A549 (cell line): ENCODE measurements at regions not wholly inside any gene's neighbourhood (a gene's known extent, or its start where the extent isn't known, plus 50 kb on each side); places are given as distances from the start of the nearest gene placed in this dataset.

Experiments used
- ATAC-seq, 2 experiments: fragments of 200-7000 bp in 1 of 2; fragments of >200 bp in 1 of 2; cut with Nextera tagmentation in 1 of 2; cut with Tn5 transposase in 1 of 2; 3 replicates each; pipeline versions ENCODE4 v1.8.0 to v1.9.1; 2018 to 2020; ENCODE audit warnings: mild to moderate bottlenecking in 1 of 2, moderate library complexity in 1 of 2
- CTCF ChIA-PET: fragments of 300-600 bp; sonication (Branson Sonifier 250); formaldehyde crosslinking; extraction: SDS; loops from one replicate; lab custom pipeline; 2021; ENCODE audit warnings: antibody characterized with exemption, inconsistent platforms; lab: Yijun Ruan, JAX
- POLR2A ChIA-PET: fragments of 350-600 bp; formaldehyde crosslinking; extraction: SDS; loops from one replicate; lab custom pipeline; 2021; ENCODE audit warnings: antibody characterized with exemption, inconsistent platforms; lab: Yijun Ruan, JAX
- DNase-seq, 2 experiments: peaks; one replicate each; pipeline versions ENCODE4 v3.0.0 to v3.0.0-alpha.2; 2011 to 2016; ENCODE audit warnings: low read depth in 1 of 2, low spot score in 1 of 2
- FAIRE-seq: peaks from 2 replicates; lab custom pipeline; 2011; peaks lifted over from hg19 to GRCh38; lab: Jason Lieb, UNC
- H3K27ac ChIP-seq, 2 experiments: fragments of >200 bp; sonication (Bioruptor Twin); formaldehyde crosslinking; 3 replicates each; pipeline ENCODE4 v1.5.1; 2016 to 2017
- H3K4me1 ChIP-seq: fragments of >200 bp; sonication (Bioruptor Twin); formaldehyde crosslinking; 3 replicates; pipeline ENCODE4 v1.6.1; 2016
- H3K4me2 ChIP-seq: fragments of >200 bp; sonication (Bioruptor Twin); formaldehyde crosslinking; 3 replicates; pipeline ENCODE4 v1.6.1; 2016
- H3K4me3 ChIP-seq: fragments of >200 bp; sonication (Bioruptor Twin); formaldehyde crosslinking; 3 replicates; pipeline ENCODE4 v1.5.1; 2016
- H3K9me3 ChIP-seq: fragments of >200 bp; sonication (Bioruptor Twin); formaldehyde crosslinking; 3 replicates; pipeline ENCODE4 v1.6.1; 2016
- ATOH8 ChIP-seq: fragments of 250-450 bp; sonication (Bioruptor Pico); IDR thresholded peaks from 2 replicates; pipeline ENCODE4 v1.5.0; 2020; ENCODE audit warnings: low read depth, mild to moderate bottlenecking, moderate library complexity
- BHLHE40 ChIP-seq: IDR thresholded peaks from 2 replicates; pipeline ENCODE4 v1.6.1; 2012; ENCODE audit warnings: low read depth, low read length, inconsistent platforms
- CBX2 ChIP-seq: fragments of 200-600 bp; sonication (generic); IDR thresholded peaks from 2 replicates; pipeline ENCODE4 v1.6.1; 2016; ENCODE audit warnings: low read depth, mild to moderate bottlenecking, borderline replicate concordance
- CEBPB ChIP-seq, 2 experiments: fragments of >200 bp in 1 of 2; sonication (Bioruptor Twin) in 1 of 2; formaldehyde crosslinking in 1 of 2; IDR thresholded peaks; 2 replicates each; pipeline ENCODE4 v1.6.1; 2012 to 2016
- CHD2 ChIP-seq: fragments of 150-350 bp; IDR thresholded peaks from 2 replicates; pipeline ENCODE4 v1.6.1; 2014; ENCODE audit warnings: low read length; ENCODE audit not compliant: partially characterized antibody
- CTCF ChIP-seq: fragments of >200 bp; sonication (Bioruptor Twin); formaldehyde crosslinking; IDR thresholded peaks from 3 replicates; pipeline ENCODE4 v1.5.1; 2016
- E2F6 ChIP-seq: IDR thresholded peaks from 2 replicates; pipeline ENCODE4 v1.6.1; 2012; ENCODE audit warnings: low read depth, borderline replicate concordance
- FOSL2 ChIP-seq, 2 experiments: fragments of 450-650 bp in 1 of 2; fragments of >200 bp in 1 of 2; sonication (Bioruptor Twin) in 1 of 2; formaldehyde crosslinking; IDR thresholded peaks; 2 replicates each; pipeline versions ENCODE4 v1.5.0 to v1.6.1; 2016 to 2020; ENCODE audit warnings: mild to moderate bottlenecking in 1 of 2, moderate library complexity in 1 of 2
- FOXS1 ChIP-seq: fragments of 250-450 bp; sonication (Bioruptor Pico); IDR thresholded peaks from 2 replicates; pipeline ENCODE4 v1.5.0; 2020; ENCODE audit warnings: mild to moderate bottlenecking, moderate library complexity
- HDAC2 ChIP-seq: fragments of 200-600 bp; sonication (generic); IDR thresholded peaks from 2 replicates; pipeline ENCODE4 v1.6.1; 2016
- HEYL ChIP-seq: fragments of 250-450 bp; sonication (Bioruptor Pico); IDR thresholded peaks from 2 replicates; pipeline ENCODE4 v1.8.0; 2021; ENCODE audit warnings: mild to moderate bottlenecking, moderate library complexity
- HMGXB4 ChIP-seq: fragments of 250-450 bp; sonication (Bioruptor Pico); IDR thresholded peaks from 2 replicates; pipeline ENCODE4 v1.5.0; 2021; ENCODE audit warnings: mild to moderate bottlenecking, moderate library complexity, borderline replicate concordance
- HOXB13 ChIP-seq: fragments of 250-450 bp; sonication (Bioruptor Pico); IDR thresholded peaks from 2 replicates; pipeline ENCODE4 v1.5.0; 2020; ENCODE audit warnings: low read depth, mild to moderate bottlenecking, moderate library complexity
- JUNB ChIP-seq: fragments of >200 bp; sonication (Bioruptor Twin); formaldehyde crosslinking; IDR thresholded peaks from 2 replicates; pipeline ENCODE4 v1.6.1; 2016
- KDM1A ChIP-seq: fragments of 200-600 bp; sonication (generic); IDR thresholded peaks from 2 replicates; pipeline ENCODE4 v1.6.1; 2016; ENCODE audit warnings: low read depth, mild to moderate bottlenecking
- KDM5A ChIP-seq: fragments of 200-600 bp; sonication (generic); IDR thresholded peaks from 2 replicates; pipeline ENCODE4 v1.6.1; 2016; ENCODE audit warnings: antibody characterized with exemption, mild to moderate bottlenecking
- MAX ChIP-seq: IDR thresholded peaks from 2 replicates; pipeline ENCODE4 v1.6.1; 2012
- NR3C1 ChIP-seq: fragments of >200 bp; sonication (Bioruptor Twin); formaldehyde crosslinking; IDR thresholded peaks from 3 replicates; pipeline ENCODE4 v1.6.1; 2017
- PHF8 ChIP-seq: fragments of 200-600 bp; sonication (generic); IDR thresholded peaks from 2 replicates; pipeline ENCODE4 v1.6.1; 2016; ENCODE audit warnings: low read depth, mild to moderate bottlenecking, antibody characterized with exemption, moderate library complexity, borderline replicate concordance
- POLR2AphosphoS2 ChIP-seq: conservative IDR thresholded peaks from 2 replicates; pipeline ENCODE4 v1.6.1; 2012; ENCODE audit warnings: low read length, improper control_type of control experiment, inconsistent platforms
- RAD21 ChIP-seq, 2 experiments: fragments of >200 bp in 1 of 2; sonication (Bioruptor Twin) in 1 of 2; formaldehyde crosslinking in 1 of 2; IDR thresholded peaks in 1 of 2; conservative IDR thresholded peaks in 1 of 2; 2 replicates in 1 of 2; 3 replicates in 1 of 2; pipeline ENCODE4 v1.6.1; 2012 to 2018; ENCODE audit warnings: inconsistent platforms in 1 of 2
- RARB ChIP-seq: fragments of 250-450 bp; sonication (Bioruptor Pico); IDR thresholded peaks from 2 replicates; pipeline ENCODE4 v1.8.0; 2021; ENCODE audit warnings: mild to moderate bottlenecking, moderate library complexity
- RCOR1 ChIP-seq: fragments of 150-350 bp; IDR thresholded peaks from 2 replicates; pipeline ENCODE4 v1.6.1; 2014; ENCODE audit warnings: antibody characterized with exemption, low read length, low read depth
- SMC3 ChIP-seq: fragments of >200 bp; sonication (Bioruptor Twin); formaldehyde crosslinking; IDR thresholded peaks from 3 replicates; pipeline ENCODE4 v1.6.1; 2018; ENCODE audit warnings: inconsistent platforms
- ZC3H11A ChIP-seq: fragments of 450-650 bp; IDR thresholded peaks from 2 replicates; pipeline ENCODE4 v1.6.1; 2014; ENCODE audit warnings: antibody characterized with exemption, mild to moderate bottlenecking
- ZNF302 ChIP-seq: fragments of 250-450 bp; sonication (Bioruptor Pico); IDR thresholded peaks from 2 replicates; pipeline ENCODE4 v1.9.0; 2021; ENCODE audit warnings: inconsistent platforms, mild to moderate bottlenecking, moderate library complexity
- WGBS: methylation state at CpG from one replicate; pipeline ENCODE4 v1.1.6; 2017; ENCODE audit errors: missing lambda C conversion rate; 5-methylcytosine and 5-hydroxymethylcytosine counted together

GRCh38 chr6:99119109-99120031 is 171.6 kb upstream of the FBXL4 start:
- no peak overlapping the region for H3K4me2 ChIP-seq
- CTCF ChIA-PET: interaction anchor here (0.6 to 1.9 kb wide), 24 partner anchors 8 to 1676 kb away, joined by 3 to 11 read pairs (median 3); no protein-coding TSS in a partner anchor
- WGBS: 23% methylated on average over 8 of the region's 8 CpGs
- DNase-seq (peak; percentile 7 to 27), ATAC-seq (peak; percentile 39 to 67; a peak in 4 of 6 replicates)
- TF ChIP-seq CTCF: peak; percentile 55
- peak; percentile 72 to 80 for TF ChIP-seq RAD21 (conservative IDR thresholded peaks at IDR 0.05 in 1 of 2, IDR thresholded peaks at IDR 0.05 in 1 of 2)
- no peak for TF ChIP-seq CBX2
- TF ChIP-seq SMC3: peak; percentile 42; the same call in 1 of the 3 replicates
- TF ChIP-seq BHLHE40: no peak
- TF ChIP-seq PHF8: no peak
- no peak for TF ChIP-seq HDAC2
- no peak for TF ChIP-seq KDM1A
- no peak for TF ChIP-seq CEBPB (IDR thresholded peaks at IDR 0.05)
- TF ChIP-seq HEYL (CRISPR knock-in tag): no peak
- TF ChIP-seq, all 56 proteins: peak for 3
- POLR2A ChIA-PET: no interaction called here
- Histone ChIP-seq H3K9me3 (no peaks in the 10 kb centered on the region), H3K4me1 (no peaks in the 10 kb centered on the region), H3K4me3 (no peak overlapping the region), H3K27ac (no peak overlapping the region)
- FAIRE-seq: no peak

- no peak for FAIRE-seq
- POLR2A ChIA-PET: no interaction called here
- WGBS: 15% methylated on average over 5 of the region's 5 CpGs
- TF ChIP-seq CTCF (no peak), JUNB (no peak), ZC3H11A (no peak), ATOH8 (CRISPR knock-in tag) (no peak), RCOR1 (no peak), E2F6 (no peak), MAX (no peak), KDM5A (no peak), CHD2 (no peak), FOSL2 (IDR thresholded peaks at IDR 0.05) (no peak), FOSL2 (CRISPR knock-in tag; IDR thresholded peaks at IDR 0.05) (no peak), FOXS1 (CRISPR knock-in tag) (no peak), POLR2AphosphoS2 (no peak), RARB (CRISPR knock-in tag) (no peak), HMGXB4 (CRISPR knock-in tag) (no peak), NR3C1 (no peak), ZNF302 (CRISPR knock-in tag) (no peak), HOXB13 (CRISPR knock-in tag) (no peak)
Measured at GRCh38 chr6:99114769-99115406, 167.1 kb upstream of the FBXL4 start.

More at GRCh38 chr6:99114769-99115406, 167.1 kb upstream of the FBXL4 start:
- CTCF ChIA-PET: no interaction called here
- DNase-seq (no peak), ATAC-seq (no peak)
- Histone ChIP-seq H3K27ac (no peak overlapping the region), H3K4me1 (no peaks in the 10 kb centered on the region), H3K4me3 (no peak overlapping the region), H3K9me3 (no peaks in the 10 kb centered on the region), H3K4me2 (no peak overlapping the region)
